Retinal pigment epithelial cell (primary cell): ENCODE measurements at regions not wholly inside any gene's neighbourhood (a gene's known extent, or its start where the extent isn't known, plus 50 kb on each side); places are given as distances from the start of the nearest gene placed in this dataset.
A peak's percentile ranks its signal among the peaks of the same experiment; 100 is the strongest.

Source experiments
- DNase-seq: peaks from one replicate; pipeline ENCODE4 v3.0.0-alpha.2; 2010; ENCODE audit warnings: low read depth
- H3K4me3 ChIP-seq: 2 replicates; pipeline ENCODE4 v1.5.1; 2011; ENCODE audit warnings: mild to moderate bottlenecking, low read length, control low read depth, moderate library complexity
- TF ChIP-seq, protein P1 (sequence below): conservative IDR thresholded peaks from 2 replicates; pipeline ENCODE4 v1.5.1; 2011; ENCODE audit warnings: low read depth, low read length, control low read depth, inconsistent platforms

- TF ChIP-seq, protein P1, sequence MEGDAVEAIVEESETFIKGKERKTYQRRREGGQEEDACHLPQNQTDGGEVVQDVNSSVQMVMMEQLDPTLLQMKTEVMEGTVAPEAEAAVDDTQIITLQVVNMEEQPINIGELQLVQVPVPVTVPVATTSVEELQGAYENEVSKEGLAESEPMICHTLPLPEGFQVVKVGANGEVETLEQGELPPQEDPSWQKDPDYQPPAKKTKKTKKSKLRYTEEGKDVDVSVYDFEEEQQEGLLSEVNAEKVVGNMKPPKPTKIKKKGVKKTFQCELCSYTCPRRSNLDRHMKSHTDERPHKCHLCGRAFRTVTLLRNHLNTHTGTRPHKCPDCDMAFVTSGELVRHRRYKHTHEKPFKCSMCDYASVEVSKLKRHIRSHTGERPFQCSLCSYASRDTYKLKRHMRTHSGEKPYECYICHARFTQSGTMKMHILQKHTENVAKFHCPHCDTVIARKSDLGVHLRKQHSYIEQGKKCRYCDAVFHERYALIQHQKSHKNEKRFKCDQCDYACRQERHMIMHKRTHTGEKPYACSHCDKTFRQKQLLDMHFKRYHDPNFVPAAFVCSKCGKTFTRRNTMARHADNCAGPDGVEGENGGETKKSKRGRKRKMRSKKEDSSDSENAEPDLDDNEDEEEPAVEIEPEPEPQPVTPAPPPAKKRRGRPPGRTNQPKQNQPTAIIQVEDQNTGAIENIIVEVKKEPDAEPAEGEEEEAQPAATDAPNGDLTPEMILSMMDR: no peak
- DNase-seq: no peak
- no peak overlapping the region for H3K4me3 ChIP-seq
These were observed 154.4 kb downstream of the DDX1 start for GRCh38 chr2:15745907-15746702.

DNA sequence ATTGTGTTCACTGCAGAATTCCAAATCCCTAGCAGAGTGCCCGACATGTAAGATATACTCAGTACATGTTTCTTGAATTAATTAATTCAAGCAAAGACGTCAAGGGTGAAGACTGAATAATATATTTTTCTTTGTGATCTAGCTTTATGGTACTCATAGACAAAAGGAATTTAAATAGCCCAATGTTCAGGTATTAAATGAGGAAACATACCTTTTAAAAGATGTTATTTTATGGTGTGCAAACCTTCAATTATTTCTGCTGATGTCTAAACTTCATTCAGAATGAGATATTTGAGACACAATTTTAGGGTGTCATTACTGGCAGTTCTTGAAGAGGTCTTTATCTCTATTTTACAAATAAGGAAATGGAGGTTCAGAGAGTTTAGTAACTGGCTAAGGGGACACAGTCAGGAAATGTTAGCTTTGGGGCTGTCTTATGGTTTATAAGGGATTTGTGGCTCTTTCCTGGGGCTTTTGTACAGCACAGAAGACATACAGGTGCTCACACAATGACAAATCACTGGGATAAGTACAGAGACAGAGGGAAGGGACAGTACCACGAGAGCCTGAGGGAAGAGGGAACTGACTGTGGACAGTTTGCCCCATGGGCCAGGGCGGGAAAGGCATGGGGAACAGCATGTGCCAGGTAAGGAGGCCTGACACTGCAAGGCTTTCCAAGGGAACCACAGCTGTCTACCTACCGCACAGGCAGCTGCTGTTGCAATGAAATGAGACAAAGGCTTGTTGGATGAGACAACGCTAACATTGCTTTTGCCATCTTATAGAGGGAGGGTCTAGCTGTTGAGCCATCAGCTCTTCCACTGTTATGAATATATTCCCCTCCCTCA is 155.3 kb downstream of the DDX1 start:
- TF ChIP-seq, protein P1: no peak
- DNase-seq: no peak

GRCh38 chr2:15747603-15748471 is 156.2 kb downstream of the DDX1 start:
- H3K4me3 ChIP-seq: no peak overlapping the region
- peak; percentile 79 for DNase-seq
- TF ChIP-seq, protein P1: no peak

More for the DNA sequence above, 155.3 kb downstream of the DDX1 start:
- no peak overlapping the region for H3K4me3 ChIP-seq

GRCh38 chr2:15748736-15749323 is 157.2 kb downstream of the DDX1 start:
- TF ChIP-seq, protein P1: peak; percentile 71
- H3K4me3 ChIP-seq: no peak overlapping the region
- no peak for DNase-seq

GRCh38 chr2:15749460-15750432 is 158.1 kb downstream of the DDX1 start:
- DNase-seq: no peak
- H3K4me3 ChIP-seq: no peak overlapping the region
- TF ChIP-seq, protein P1: no peak

DNA sequence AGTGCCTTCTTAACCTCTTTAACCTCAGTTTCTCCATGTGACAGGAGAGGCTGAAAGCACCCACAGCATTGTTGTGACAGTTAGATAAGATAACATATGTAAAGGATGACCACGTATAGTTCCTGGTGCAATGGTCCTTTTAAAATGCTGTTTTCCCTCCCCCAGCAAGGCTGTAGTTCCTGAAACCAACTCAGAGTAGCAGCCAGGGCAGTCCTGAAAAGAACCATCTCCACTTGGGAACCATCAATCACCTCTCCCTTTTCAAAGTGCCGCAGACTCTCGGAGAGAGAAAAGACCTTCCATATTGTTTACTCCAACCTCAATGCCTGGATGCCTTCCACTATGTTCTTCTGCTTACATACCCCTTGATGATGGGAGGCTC is 158.8 kb downstream of the DDX1 start:
- TF ChIP-seq, protein P1: no peak
- H3K4me3 ChIP-seq: no peak overlapping the region
- no peak for DNase-seq
